Mesenchymal stem cell (in vitro differentiated cells and primary cell): ENCODE measurements at regions not wholly inside any gene's neighbourhood (a gene's known extent, or its start where the extent isn't known, plus 50 kb on each side); places are given as distances from the start of the nearest gene placed in this dataset.
"Not testable (repeated sequence)": the region's sequence is repeated elsewhere in the genome, so short reads cannot be mapped to it uniquely, and the experiment has no call there.

Experiments used
- DNase-seq: peaks from one replicate; pipeline ENCODE4 v3.0.0-alpha.2; 2013
- H2AFZ ChIP-seq: one replicate; pipeline ENCODE4 v1.6.1; 2013; ENCODE audit warnings: low read depth, mild to moderate bottlenecking, control low read depth, inconsistent platforms, low read length, moderate library complexity
- H2AK5ac ChIP-seq: 2 replicates; pipeline ENCODE4 v1.6.1; 2013; ENCODE audit warnings: low read length, moderate library complexity, mild to moderate bottlenecking, inconsistent platforms; ENCODE audit not compliant: severe bottlenecking
- H2BK120ac ChIP-seq: one replicate; pipeline ENCODE4 v1.6.1; 2013; ENCODE audit warnings: low read depth, mild to moderate bottlenecking, inconsistent platforms, low read length, moderate library complexity
- H2BK12ac ChIP-seq, 2 experiments: one replicate each; pipeline ENCODE4 v1.6.1; 2013; ENCODE audit warnings: inconsistent platforms in 2 of 2, low read length in 2 of 2, mild to moderate bottlenecking in 2 of 2, moderate library complexity in 2 of 2, control low read depth in 1 of 2
- H2BK15ac ChIP-seq: one replicate; pipeline ENCODE4 v1.6.1; 2013; ENCODE audit warnings: mild to moderate bottlenecking, low read depth, inconsistent platforms; ENCODE audit not compliant: poor library complexity, severe bottlenecking
- H2BK5ac ChIP-seq: 2 replicates; pipeline ENCODE4 v1.6.1; 2013; ENCODE audit warnings: low read depth, mild to moderate bottlenecking, low read length, control low read depth, inconsistent platforms; ENCODE audit not compliant: poor library complexity, severe bottlenecking
- H3K14ac ChIP-seq, 2 experiments: one replicate each; pipeline ENCODE4 v1.6.1; 2013; ENCODE audit warnings: inconsistent platforms in 2 of 2, low read length in 2 of 2, control low read depth in 1 of 2, mild to moderate bottlenecking in 1 of 2, moderate library complexity in 1 of 2
- H3K18ac ChIP-seq, 2 experiments: one replicate each; pipeline ENCODE4 v1.6.1; 2013; ENCODE audit warnings: inconsistent platforms in 2 of 2, low read length in 2 of 2, control low read depth in 1 of 2, low read depth in 1 of 2, mild to moderate bottlenecking in 1 of 2
- H3K23ac ChIP-seq, 2 experiments: one replicate each; pipeline ENCODE4 v1.6.1; 2013; ENCODE audit warnings: inconsistent platforms in 2 of 2, low read length in 2 of 2, mild to moderate bottlenecking in 2 of 2, moderate library complexity in 2 of 2, control low read depth in 1 of 2
- H3K27ac ChIP-seq: 2 replicates; pipeline ENCODE4 v1.5.1; 2013; ENCODE audit warnings: mild to moderate bottlenecking, moderate library complexity, low read length, control low read depth, inconsistent platforms; ENCODE audit not compliant: poor library complexity, severe bottlenecking
- H3K27me3 ChIP-seq, 2 experiments: 2 replicates each; pipeline versions ENCODE4 v1.6.1 to v1.7.0; 2013; ENCODE audit warnings: low read length in 2 of 2, mild to moderate bottlenecking in 2 of 2, moderate library complexity in 2 of 2, control low read depth in 1 of 2, inconsistent platforms in 1 of 2; ENCODE audit not compliant: control insufficient read depth in 1 of 2, insufficient read depth in 1 of 2
- H3K36me3 ChIP-seq, 2 experiments: 2 replicates each; pipeline versions ENCODE4 v1.6.1 to v1.7.0; 2013; ENCODE audit warnings: low read length in 2 of 2, control low read depth in 1 of 2, inconsistent platforms in 1 of 2, low read depth in 1 of 2, mild to moderate bottlenecking in 1 of 2; ENCODE audit not compliant: insufficient read depth in 2 of 2, control insufficient read depth in 1 of 2
- H3K4ac ChIP-seq, 2 experiments: one replicate each; pipeline ENCODE4 v1.6.1; 2013; ENCODE audit warnings: inconsistent platforms in 2 of 2, low read length in 2 of 2, mild to moderate bottlenecking in 2 of 2, moderate library complexity in 2 of 2, control low read depth in 1 of 2, low read depth in 1 of 2
- H3K4me1 ChIP-seq: 2 replicates; pipeline ENCODE4 v1.6.1; 2013; ENCODE audit warnings: low read depth, low read length, control low read depth; ENCODE audit not compliant: control insufficient read depth, insufficient read depth
- H3K4me2 ChIP-seq: 2 replicates; pipeline ENCODE4 v1.6.1; 2013; ENCODE audit warnings: low read length, mild to moderate bottlenecking, inconsistent platforms; ENCODE audit not compliant: poor library complexity, severe bottlenecking
- H3K4me3 ChIP-seq, 2 experiments: 2 replicates each; pipeline versions ENCODE4 v1.5.1 to v1.7.0; 2013; ENCODE audit warnings: low read length in 2 of 2, mild to moderate bottlenecking in 2 of 2, control low read depth in 1 of 2, low read depth in 1 of 2; ENCODE audit not compliant: insufficient read depth in 1 of 2
- H3K79me1 ChIP-seq: replicated peaks from 2 replicates; pipeline ENCODE4 v1.6.1; 2013; ENCODE audit warnings: mild to moderate bottlenecking, control low read depth, low read length, inconsistent platforms; ENCODE audit not compliant: poor library complexity, severe bottlenecking
- H3K9ac ChIP-seq: 2 replicates; pipeline ENCODE4 v1.7.0; 2013; ENCODE audit warnings: mild to moderate bottlenecking, low read length, moderate library complexity
- H3K9me3 ChIP-seq: 2 replicates; pipeline ENCODE4 v1.7.0; 2013; ENCODE audit warnings: mild to moderate bottlenecking, low read length; ENCODE audit not compliant: control insufficient read depth
- H4K8ac ChIP-seq: one replicate; pipeline ENCODE4 v1.6.1; 2013; ENCODE audit warnings: inconsistent platforms, mild to moderate bottlenecking, low read length, moderate library complexity
- H4K91ac ChIP-seq: one replicate; pipeline ENCODE4 v1.6.1; 2013; ENCODE audit warnings: mild to moderate bottlenecking, low read length, inconsistent platforms
- WGBS: methylation state at CpG from one replicate; pipeline ENCODE4 v1.1.7; 2013; ENCODE audit warnings: mixed read lengths; 5-methylcytosine and 5-hydroxymethylcytosine counted together

DNA sequence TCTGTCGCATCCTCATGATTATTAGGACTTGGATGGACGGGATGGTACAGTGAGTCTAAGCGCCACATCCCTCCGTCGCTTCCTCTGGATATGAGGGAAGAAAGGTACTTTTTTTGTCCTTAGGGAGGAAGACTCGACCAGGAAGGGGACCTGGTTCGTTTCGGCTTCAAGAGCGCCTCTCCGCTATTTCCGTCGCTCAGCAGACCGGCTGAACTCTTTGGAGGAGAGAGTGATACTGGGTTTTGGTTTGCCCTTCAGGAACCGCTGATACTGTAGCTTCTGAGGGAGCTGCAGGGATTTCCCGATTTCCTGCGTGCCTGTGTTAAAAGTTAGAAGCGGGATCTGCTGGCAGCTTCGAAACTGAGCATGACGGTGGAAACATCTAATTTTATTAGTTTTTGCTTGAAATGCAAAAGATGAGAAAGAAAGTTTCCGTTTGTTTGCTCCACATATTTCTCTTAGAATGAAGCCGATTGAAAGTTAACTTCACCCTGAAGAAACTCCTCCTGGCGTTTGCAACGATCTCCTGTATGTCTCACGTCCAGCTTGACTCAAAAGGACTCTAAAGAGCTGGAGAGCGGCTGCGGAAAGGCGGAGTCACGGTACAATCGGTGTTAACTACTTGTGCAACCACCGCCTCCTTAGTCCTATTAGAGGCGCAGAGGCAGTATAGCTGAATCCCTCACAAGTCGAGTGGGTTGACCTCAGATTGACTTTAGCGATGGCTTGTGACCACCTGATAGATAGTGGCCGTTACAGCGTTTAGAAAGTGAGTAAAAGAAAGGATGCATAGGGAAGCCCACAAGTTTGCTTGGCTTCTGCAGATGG lies 129.4 kb downstream of the TRIM27 start:
- Histone ChIP-seq H3K14ac (no peak overlapping the region), H3K4me3 (peak overlapping the region; percentile 46 to 84), H2BK15ac (no peak overlapping the region), H3K23ac (no peak overlapping the region), H3K4ac (no peak overlapping the region), H3K4me2 (peak overlapping the region; percentile 85), H2AFZ (no peak overlapping the region), H2BK5ac (no peak overlapping the region), H3K18ac (no peak overlapping the region), H3K36me3 (no peaks in the 10 kb centered on the region), H3K9me3 (no peaks in the 10 kb centered on the region), H2BK120ac (no peak overlapping the region), H3K9ac (peak overlapping the region; percentile 69), H2BK12ac (no peak overlapping the region), H3K79me1 (no peaks in the 10 kb centered on the region), H4K91ac (no peak overlapping the region), H2AK5ac (no peak overlapping the region), H3K4me1 (peaks cover 5% of the 10 kb centered on the region), H4K8ac (no peak overlapping the region), H3K27me3 (peaks cover 7 to 9% of the 10 kb centered on the region in 2 experiments), H3K27ac (no peak overlapping the region)
- 1% methylated on average over 33 of the region's 35 CpGs for WGBS
- DNase-seq = peak; percentile 61

DNA sequence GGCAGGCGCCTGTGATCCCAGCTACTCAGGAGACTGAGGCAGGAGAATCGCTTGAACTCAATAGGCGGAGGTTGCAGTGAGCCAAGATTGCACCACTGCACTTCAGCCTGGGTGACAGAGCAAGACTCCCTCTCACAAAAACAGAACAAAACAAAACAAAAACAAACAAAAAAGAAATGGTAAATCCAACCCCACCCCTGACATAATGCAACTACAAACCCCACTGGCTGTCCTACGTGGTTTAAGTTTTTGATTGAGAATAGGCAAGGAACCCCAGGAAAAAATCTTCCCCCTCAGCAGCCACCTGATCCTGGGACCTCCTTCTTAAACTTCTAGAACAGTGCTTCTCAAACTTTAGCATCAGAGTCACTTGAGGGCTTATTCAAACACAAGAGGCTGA lies 123.1 kb downstream of the TRIM27 start:
- H3K4me3 ChIP-seq, H4K91ac ChIP-seq, H3K4me2 ChIP-seq, H3K79me1 ChIP-seq, H3K9me3 ChIP-seq, H3K14ac ChIP-seq, H2AFZ ChIP-seq, H2BK12ac ChIP-seq, H3K4me1 ChIP-seq, H2BK15ac ChIP-seq, H3K36me3 ChIP-seq, H3K23ac ChIP-seq, H3K9ac ChIP-seq, H3K27ac ChIP-seq, H2AK5ac ChIP-seq, H4K8ac ChIP-seq, H3K18ac ChIP-seq, H2BK120ac ChIP-seq, H3K4ac ChIP-seq, DNase-seq, H2BK5ac ChIP-seq: not testable (repeated sequence)
- WGBS = 88% methylated on average over 4 of the region's 4 CpGs
- H3K27me3 ChIP-seq = peaks cover 6 to 15% of the 10 kb centered on the region in 2 experiments

DNA sequence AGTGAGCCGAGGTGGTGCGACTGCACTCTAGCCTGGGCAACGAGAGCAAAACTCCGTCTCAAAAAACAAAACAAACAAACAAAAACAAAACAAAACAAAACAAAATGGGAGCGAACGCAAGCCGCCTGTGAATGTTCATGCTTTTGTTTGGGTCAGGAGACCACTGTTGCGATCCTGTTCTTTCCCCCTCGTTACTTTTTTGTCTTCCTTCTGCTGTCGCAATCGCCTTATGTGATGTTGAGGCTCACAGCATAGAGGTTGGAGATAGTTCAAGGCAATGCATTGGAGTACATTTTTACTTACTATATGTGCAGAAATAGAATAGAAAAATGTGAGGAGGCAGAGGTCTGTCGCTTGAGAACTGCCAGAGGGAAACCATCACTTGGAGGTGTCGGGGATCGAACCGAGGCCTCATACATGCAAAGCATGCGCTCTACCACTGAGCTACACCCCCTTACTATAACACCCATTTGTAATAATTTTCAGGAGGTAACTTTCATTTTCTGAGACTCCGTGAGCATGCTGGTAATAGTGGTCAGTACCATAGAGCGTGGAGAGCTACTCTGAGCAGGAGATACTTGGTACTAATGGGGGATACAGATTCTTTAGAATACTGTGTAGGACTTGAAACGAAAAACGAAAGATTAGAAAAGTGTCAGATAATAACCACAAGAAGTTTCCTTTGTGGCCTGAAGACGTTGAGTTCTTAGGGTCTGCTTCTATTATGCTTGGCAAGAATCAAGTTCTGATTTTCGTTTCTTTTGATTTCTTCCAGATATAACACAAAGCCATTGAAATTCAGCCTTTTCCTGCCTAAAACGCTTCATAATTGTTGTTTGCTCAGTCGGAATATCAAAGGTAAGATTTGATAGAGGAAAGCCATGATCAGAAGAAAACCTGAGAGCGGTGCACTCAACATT lies 121.1 kb downstream of the TRIM27 start:
- H3K14ac ChIP-seq = no peak overlapping the region
- no peaks in the 10 kb centered on the region for H3K9me3 ChIP-seq
- peak overlapping the region in 1 of 2 experiments; percentile 59 for H3K4me3 ChIP-seq
- peaks cover 2% of the 10 kb centered on the region for H3K4me1 ChIP-seq
- H3K4me2 ChIP-seq = no peak overlapping the region
- no peak overlapping the region for H4K91ac ChIP-seq
- no peak overlapping the region for H2BK15ac ChIP-seq
- H3K4ac ChIP-seq = no peak overlapping the region
- WGBS = 65% methylated on average over 19 of the region's 25 CpGs
- no peak overlapping the region for H2AFZ ChIP-seq
- H3K79me1 ChIP-seq = no peaks in the 10 kb centered on the region
- no peak overlapping the region for H3K18ac ChIP-seq
- H3K9ac ChIP-seq = no peak overlapping the region
- H2BK5ac ChIP-seq = no peak overlapping the region
- DNase-seq = peak; percentile 26
- H3K36me3 ChIP-seq = no peaks in the 10 kb centered on the region
- no peak overlapping the region for H2BK120ac ChIP-seq
- H4K8ac ChIP-seq = no peak overlapping the region
- no peak overlapping the region for H2BK12ac ChIP-seq
- peaks cover 6 to 22% of the 10 kb centered on the region in 2 experiments for H3K27me3 ChIP-seq
- no peak overlapping the region for H3K23ac ChIP-seq
- H3K27ac ChIP-seq = no peak overlapping the region
- no peak overlapping the region for H2AK5ac ChIP-seq

DNA sequence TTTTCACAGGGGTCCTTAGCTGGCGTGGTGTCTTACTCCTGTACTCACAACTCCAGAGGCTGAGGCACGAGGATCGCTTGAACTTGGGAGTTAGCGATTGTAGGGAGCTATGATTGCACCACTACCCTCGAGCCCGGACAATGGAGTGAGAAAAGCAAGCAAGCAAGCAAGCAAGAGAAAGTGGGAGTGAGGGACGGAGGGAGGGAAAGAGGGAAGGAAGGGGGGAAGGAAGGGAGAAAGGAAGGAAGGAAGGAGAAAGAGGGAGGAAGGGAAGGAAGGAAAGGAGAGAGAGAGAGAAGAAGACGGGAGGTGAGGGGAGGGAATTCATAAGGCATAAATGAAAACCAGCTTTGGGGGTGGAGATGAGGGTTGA lies 120.5 kb downstream of the TRIM27 start:
- 38% methylated on average over 8 of the region's 8 CpGs for WGBS
- no peak overlapping the region for H2AFZ ChIP-seq
- H3K4me1 ChIP-seq = peaks cover 2% of the 10 kb centered on the region
- H3K4ac ChIP-seq = no peak overlapping the region
- H3K23ac ChIP-seq = no peak overlapping the region
- H3K9ac ChIP-seq = no peak overlapping the region
- no peak overlapping the region for H3K27ac ChIP-seq
- H4K8ac ChIP-seq = no peak overlapping the region
- peaks cover 6 to 22% of the 10 kb centered on the region in 2 experiments for H3K27me3 ChIP-seq
- H2BK15ac ChIP-seq = no peak overlapping the region
- no peak overlapping the region for H2AK5ac ChIP-seq
- H3K14ac ChIP-seq = no peak overlapping the region
- no peak overlapping the region for H2BK5ac ChIP-seq
- H2BK12ac ChIP-seq = no peak overlapping the region
- no peak overlapping the region for H3K18ac ChIP-seq
- peak overlapping the region in 1 of 2 experiments; percentile 59 for H3K4me3 ChIP-seq
- no peaks in the 10 kb centered on the region for H3K36me3 ChIP-seq
- DNase-seq = no peak
- no peaks in the 10 kb centered on the region for H3K79me1 ChIP-seq
- H3K4me2 ChIP-seq = no peak overlapping the region
- H4K91ac ChIP-seq = no peak overlapping the region
- no peaks in the 10 kb centered on the region for H3K9me3 ChIP-seq
- H2BK120ac ChIP-seq = no peak overlapping the region
